WTC11 (cell line): ENCODE measurements at regions not wholly inside any gene's neighbourhood (a gene's known extent, or its start where the extent isn't known, plus 50 kb on each side); places are given as distances from the start of the nearest gene placed in this dataset.

Experiments
- ATAC-seq: fragments of 200-7000 bp; cut with Tn5 transposase; 2 replicates; pipeline ENCODE4 v1.10.0; 2021; ENCODE audit warnings: mild to moderate bottlenecking, moderate library complexity
- CTCF ChIA-PET: fragments of 300-600 bp; sonication (Branson Sonifier 250); formaldehyde crosslinking; loops from one replicate; lab custom pipeline; 2021; ENCODE audit warnings: antibody characterized with exemption; lab: Charles Lee
- POLR2A ChIA-PET: fragments of 350-600 bp; sonication (Branson Sonifier 250); formaldehyde crosslinking; loops from one replicate; lab custom pipeline; 2021; ENCODE audit warnings: antibody characterized with exemption; lab: Charles Lee
- DNase-seq: peaks from one replicate; pipeline ENCODE4 v3.0.0; 2021; ENCODE audit warnings: low spot score
- H3K27ac Mint-ChIP-seq: 2 replicates; pipeline ENCODE4 v1.8.0; 2021; ENCODE audit warnings: mixed read lengths
- H3K27me3 Mint-ChIP-seq: 2 replicates; pipeline ENCODE4 v1.8.0; 2021; ENCODE audit warnings: low read depth, mild to moderate bottlenecking, moderate library complexity, mixed read lengths
- H3K36me3 Mint-ChIP-seq: 2 replicates; pipeline ENCODE4 v1.8.0; 2021; ENCODE audit warnings: mixed read lengths
- H3K4me1 Mint-ChIP-seq: 2 replicates; pipeline ENCODE4 v1.8.0; 2022; ENCODE audit warnings: mixed read lengths
- H3K4me3 Mint-ChIP-seq: 2 replicates; pipeline ENCODE4 v1.8.0; 2021; ENCODE audit warnings: mild to moderate bottlenecking, moderate library complexity, mixed read lengths
- H3K9me3 Mint-ChIP-seq: 2 replicates; pipeline ENCODE4 v1.8.0; 2021; ENCODE audit warnings: mixed read lengths
- ATF1 ChIP-seq: sonication (generic); formaldehyde crosslinking; IDR thresholded peaks from 2 replicates; pipeline ENCODE4 v1.8.1; 2023; ENCODE audit warnings: mild to moderate bottlenecking, moderate library complexity, missing genetic modification reagents
- FOXJ3 ChIP-seq: sonication (generic); formaldehyde crosslinking; IDR thresholded peaks from 2 replicates; pipeline ENCODE4 v1.9.0; 2021; ENCODE audit warnings: missing genetic modification reagents, mild to moderate bottlenecking, borderline replicate concordance
- FOXK1 ChIP-seq: sonication (generic); formaldehyde crosslinking; IDR thresholded peaks from 2 replicates; pipeline ENCODE4 v1.8.0; 2022; ENCODE audit warnings: mild to moderate bottlenecking, moderate library complexity, missing genetic modification reagents
- GTF2I ChIP-seq: fragments of 250-450 bp; sonication (Bioruptor Pico); conservative IDR thresholded peaks from 2 replicates; pipeline ENCODE4 v1.4.0; 2021; ENCODE audit warnings: mild to moderate bottlenecking
- KAT7 ChIP-seq: sonication (generic); formaldehyde crosslinking; IDR thresholded peaks from 2 replicates; pipeline ENCODE4 v1.8.1; 2023; ENCODE audit warnings: missing genetic modification reagents, mild to moderate bottlenecking, borderline replicate concordance
- MXD4 ChIP-seq: fragments of 250-450 bp; sonication (Bioruptor Pico); IDR thresholded peaks from 2 replicates; pipeline ENCODE4 v1.8.0; 2021; ENCODE audit warnings: mild to moderate bottlenecking, moderate library complexity, borderline replicate concordance
- PREB ChIP-seq: sonication (generic); formaldehyde crosslinking; IDR thresholded peaks from 2 replicates; pipeline ENCODE4 v1.8.1; 2022; ENCODE audit warnings: mild to moderate bottlenecking, missing genetic modification reagents, moderate library complexity, borderline replicate concordance
- STAT6 ChIP-seq: sonication (generic); formaldehyde crosslinking; conservative IDR thresholded peaks from 2 replicates; pipeline ENCODE4 v1.8.1; 2023; ENCODE audit warnings: mild to moderate bottlenecking, low read depth, missing genetic modification reagents, moderate library complexity
- TP53 ChIP-seq: sonication (generic); formaldehyde crosslinking; IDR thresholded peaks from 2 replicates; pipeline ENCODE4 v1.8.1; 2023; ENCODE audit warnings: mild to moderate bottlenecking, missing genetic modification reagents
- USF1 ChIP-seq: sonication (generic); formaldehyde crosslinking; IDR thresholded peaks from 2 replicates; pipeline ENCODE4 v1.8.0; 2022; ENCODE audit warnings: mild to moderate bottlenecking, missing genetic modification reagents
- ZBTB43 ChIP-seq: sonication (generic); formaldehyde crosslinking; IDR thresholded peaks from 2 replicates; pipeline ENCODE4 v1.8.1; 2023; ENCODE audit warnings: mild to moderate bottlenecking, missing genetic modification reagents
- ZNF281 ChIP-seq: sonication (generic); formaldehyde crosslinking; IDR thresholded peaks from 2 replicates; pipeline ENCODE4 v1.8.0; 2023; ENCODE audit warnings: mild to moderate bottlenecking, missing genetic modification reagents
- ZNF416 ChIP-seq: fragments of 250-450 bp; sonication (Bioruptor Pico); IDR thresholded peaks from 2 replicates; pipeline ENCODE4 v1.9.0; 2021; ENCODE audit warnings: mild to moderate bottlenecking, inconsistent platforms

- no peak for TF ChIP-seq USF1
- no peak for TF ChIP-seq FOXK1 (CRISPR knock-in tag)
- TF ChIP-seq ZNF416: no peak
Observed at GRCh38 chr13:78323848-78324247, 279.5 kb downstream of the POU4F1 start (continued).

- no peaks in the 10 kb centered on the region for H3K9me3 Mint-ChIP-seq
- H3K4me1 Mint-ChIP-seq: no peaks in the 10 kb centered on the region
- ChIA-PET CTCF (no interaction called here), POLR2A (no interaction called here)
- H3K27me3 Mint-ChIP-seq: no peaks in the 10 kb centered on the region
- no peaks in the 10 kb centered on the region for H3K36me3 Mint-ChIP-seq
- no peak for ATAC-seq
- no peak for DNase-seq
- TF ChIP-seq KAT7 (CRISPR knock-in tag): no peak
- no peak for TF ChIP-seq STAT6 (CRISPR knock-in tag)
- TF ChIP-seq, all 79 proteins: peak for 0
- no peak overlapping the region for H3K4me3 Mint-ChIP-seq
- no peak overlapping the region for H3K27ac Mint-ChIP-seq
Observed at GRCh38 chr13:78323040-78323439, 280.3 kb downstream of the POU4F1 start.

- Mint-ChIP-seq H3K4me1 (no peaks in the 10 kb centered on the region), H3K9me3 (no peaks in the 10 kb centered on the region), H3K36me3 (no peaks in the 10 kb centered on the region), H3K4me3 (no peak overlapping the region), H3K27me3 (no peaks in the 10 kb centered on the region), H3K27ac (no peak overlapping the region)
- ATAC-seq (no peak), DNase-seq (no peak)
- POLR2A ChIA-PET: no interaction called here
- CTCF ChIA-PET: no interaction called here
- no peak for TF ChIP-seq GTF2I (CRISPR knock-in tag)
- no peak for TF ChIP-seq ZNF281
- no peak for TF ChIP-seq PREB (CRISPR knock-in tag)
- TF ChIP-seq TP53 (CRISPR knock-in tag): no peak
- no peak for TF ChIP-seq ZBTB43 (CRISPR knock-in tag)
- no peak for TF ChIP-seq MXD4
- TF ChIP-seq ATF1 (CRISPR knock-in tag): no peak
- TF ChIP-seq FOXJ3 (CRISPR knock-in tag): no peak
- TF ChIP-seq STAT6 (CRISPR knock-in tag): no peak
Observed at GRCh38 chr13:78319101-78319627, 284.2 kb downstream of the POU4F1 start.
